Epithelial cell of esophagus (primary cell): ENCODE measurements at regions not wholly inside any gene's neighbourhood (a gene's known extent, or its start where the extent isn't known, plus 50 kb on each side); places are given as distances from the start of the nearest gene placed in this dataset.
A peak's percentile ranks its signal among the peaks of the same experiment; 100 is the strongest.

Source experiments
- DNase-seq: peaks from one replicate; pipeline ENCODE4 v3.0.0; 2010; ENCODE audit warnings: low read depth
- H3K4me3 ChIP-seq: 2 replicates; pipeline ENCODE4 v1.5.1; 2011; ENCODE audit warnings: mild to moderate bottlenecking, low read length, control low read depth
- CTCF ChIP-seq: IDR thresholded peaks from 2 replicates; pipeline ENCODE4 v1.5.1; 2011; ENCODE audit warnings: low read depth, mild to moderate bottlenecking, low read length, control low read depth, inconsistent platforms; ENCODE audit not compliant: insufficient read depth; ENCODE audit errors: missing control alignments

GRCh38 chr6:19041906-19042305 is 654.8 kb downstream of the RNF144B start:
- no peak overlapping the region for H3K4me3 ChIP-seq
- DNase-seq, result no peak
- TF ChIP-seq CTCF, result no peak

- H3K4me3 ChIP-seq, result no peak overlapping the region
- DNase-seq, result no peak
- no peak for TF ChIP-seq CTCF
These were observed 655.3 kb downstream of the RNF144B start for GRCh38 chr6:19042420-19042819.

GRCh38 chr6:19050765-19051164 is 663.6 kb downstream of the RNF144B start:
- no peak overlapping the region for H3K4me3 ChIP-seq
- TF ChIP-seq CTCF, result no peak
- no peak for DNase-seq

DNA sequence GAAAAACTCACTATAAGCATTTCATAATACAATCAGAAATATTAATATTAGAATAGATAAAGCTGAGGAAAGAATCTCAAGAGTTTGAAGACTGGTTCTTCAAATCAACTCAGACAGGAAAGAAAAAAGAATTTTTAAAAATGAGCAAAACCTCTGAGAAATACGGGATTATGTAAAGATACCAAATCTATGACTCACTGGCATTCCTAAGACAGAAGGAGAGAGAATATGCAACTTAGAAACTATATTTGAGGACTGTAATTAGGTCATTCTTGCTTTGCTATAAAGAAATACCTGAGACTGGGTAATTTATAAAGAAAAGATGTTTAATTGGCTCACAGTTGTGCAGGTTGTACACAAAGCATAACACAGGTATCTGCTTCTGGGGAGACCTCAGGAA is 665.1 kb downstream of the RNF144B start:
- DNase-seq, result peak; percentile 50
- H3K4me3 ChIP-seq, result no peak overlapping the region
- no peak for TF ChIP-seq CTCF

- H3K4me3 ChIP-seq, result no peak overlapping the region
- TF ChIP-seq CTCF, result no peak
- DNase-seq, result no peak
These were observed 672.0 kb downstream of the RNF144B start for GRCh38 chr6:19059102-19059501.

DNA sequence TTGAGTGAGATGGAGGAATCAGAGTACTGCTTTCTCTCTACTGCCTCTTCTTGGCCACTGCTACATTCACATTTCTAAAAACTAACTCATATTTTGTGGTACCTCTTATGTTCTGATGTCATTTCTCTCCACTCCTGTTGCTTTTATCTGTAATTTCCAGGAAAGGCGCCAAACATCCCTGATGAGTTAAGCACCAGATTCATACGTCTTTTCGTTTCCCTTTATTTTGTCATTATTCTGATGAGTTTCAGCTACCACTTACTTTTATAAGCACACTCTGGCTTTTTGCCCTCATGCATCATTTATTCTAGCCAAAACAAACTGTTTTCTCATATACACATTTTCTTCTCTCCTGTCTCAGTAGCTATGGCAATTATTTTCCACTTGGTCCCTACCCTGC is 680.0 kb downstream of the RNF144B start:
- H3K4me3 ChIP-seq, result no peak overlapping the region
- no peak for TF ChIP-seq CTCF
- DNase-seq, result no peak

DNA sequence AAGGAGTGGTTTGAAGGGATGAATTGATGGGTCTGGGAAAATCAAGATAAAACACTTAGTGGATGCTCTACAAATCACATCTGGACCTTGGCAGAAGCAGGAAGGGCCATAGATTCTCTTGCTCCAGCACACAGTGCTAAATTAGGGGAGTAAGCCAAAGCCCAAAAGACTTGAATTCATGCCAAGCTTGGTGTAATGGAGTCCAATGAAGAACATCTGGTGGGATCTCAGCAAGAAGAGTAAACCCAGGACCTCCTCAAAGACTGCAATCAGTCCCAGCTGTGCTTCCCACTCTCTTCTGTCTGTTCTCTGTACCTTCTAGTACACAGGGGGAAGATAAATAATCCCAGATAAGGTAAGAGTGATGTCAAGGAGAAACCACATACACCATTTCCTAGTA is 683.4 kb downstream of the RNF144B start:
- no peak for TF ChIP-seq CTCF
- H3K4me3 ChIP-seq, result no peak overlapping the region
- DNase-seq, result no peak
